ENCODE measurements at regions not wholly inside any gene's neighbourhood (a gene's known extent, or its start where the extent isn't known, plus 50 kb on each side); places are given as distances from the start of the nearest gene placed in this dataset.

DNA sequence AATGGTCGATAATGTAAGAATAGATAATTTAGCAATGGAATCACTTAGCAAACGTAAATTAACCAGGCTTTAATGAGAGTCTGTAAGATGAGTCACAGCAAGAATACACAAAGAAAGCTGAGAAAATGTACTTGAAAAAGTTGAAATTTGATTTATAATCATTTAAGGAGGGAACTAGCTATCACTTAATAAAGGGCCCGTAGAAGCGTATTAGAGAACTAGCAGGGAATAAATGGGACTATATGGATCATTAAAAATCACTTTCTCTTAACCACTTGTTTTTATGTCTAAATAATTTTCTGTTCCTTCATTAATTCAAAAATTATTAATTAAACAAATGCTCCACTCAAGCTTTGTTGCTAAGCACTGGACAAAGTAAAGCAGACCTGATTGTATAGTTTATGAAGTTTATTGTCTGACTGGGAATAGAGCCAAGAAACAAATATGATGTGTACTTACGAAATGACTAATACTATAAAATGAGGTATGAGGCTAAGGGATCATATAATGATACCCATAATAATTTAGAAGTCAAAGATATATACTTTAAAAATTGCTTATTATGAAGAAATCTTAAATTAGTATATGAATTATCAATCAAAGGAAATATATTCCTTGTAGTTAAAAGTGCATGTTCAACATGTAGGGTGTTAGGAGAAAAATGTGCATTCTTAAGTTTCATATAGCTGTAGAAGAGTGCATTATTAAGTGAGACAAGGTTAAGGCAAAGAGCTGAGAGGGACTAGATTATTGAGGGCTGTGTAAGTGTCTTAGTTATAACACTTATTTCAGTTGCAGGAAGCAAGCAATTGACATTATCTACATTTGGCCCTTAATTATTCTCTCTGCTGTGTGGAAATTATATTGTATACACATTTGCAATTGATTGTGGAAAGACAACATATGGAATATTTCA, 196.8 kb downstream of the PRDM9 start:
- Histone ChIP-seq H3K27ac (ENCODE audit: poor library complexity, severe bottlenecking) (peak overlapping the region; percentile 17), H3K27me3 (ENCODE audit: insufficient read depth, poor library complexity, severe bottlenecking) (no peaks in the 10 kb centered on the region), H3K36me3 (ENCODE audit: low read depth) (no peaks in the 10 kb centered on the region), H3K4me3 (ENCODE audit: severe bottlenecking) (no peak overlapping the region), H3K9me3 (ENCODE audit: severe bottlenecking) (no peaks in the 10 kb centered on the region), H3K4me1 (ENCODE audit: insufficient read depth, poor library complexity, severe bottlenecking) (peaks cover 10% of the 10 kb centered on the region)
- TF ChIP-seq, protein P1, sequence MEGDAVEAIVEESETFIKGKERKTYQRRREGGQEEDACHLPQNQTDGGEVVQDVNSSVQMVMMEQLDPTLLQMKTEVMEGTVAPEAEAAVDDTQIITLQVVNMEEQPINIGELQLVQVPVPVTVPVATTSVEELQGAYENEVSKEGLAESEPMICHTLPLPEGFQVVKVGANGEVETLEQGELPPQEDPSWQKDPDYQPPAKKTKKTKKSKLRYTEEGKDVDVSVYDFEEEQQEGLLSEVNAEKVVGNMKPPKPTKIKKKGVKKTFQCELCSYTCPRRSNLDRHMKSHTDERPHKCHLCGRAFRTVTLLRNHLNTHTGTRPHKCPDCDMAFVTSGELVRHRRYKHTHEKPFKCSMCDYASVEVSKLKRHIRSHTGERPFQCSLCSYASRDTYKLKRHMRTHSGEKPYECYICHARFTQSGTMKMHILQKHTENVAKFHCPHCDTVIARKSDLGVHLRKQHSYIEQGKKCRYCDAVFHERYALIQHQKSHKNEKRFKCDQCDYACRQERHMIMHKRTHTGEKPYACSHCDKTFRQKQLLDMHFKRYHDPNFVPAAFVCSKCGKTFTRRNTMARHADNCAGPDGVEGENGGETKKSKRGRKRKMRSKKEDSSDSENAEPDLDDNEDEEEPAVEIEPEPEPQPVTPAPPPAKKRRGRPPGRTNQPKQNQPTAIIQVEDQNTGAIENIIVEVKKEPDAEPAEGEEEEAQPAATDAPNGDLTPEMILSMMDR (IDR thresholded peaks at IDR 0.05; ENCODE audit: poor library complexity, severe bottlenecking): no peak
- ATAC-seq (ENCODE audit: low read depth) (peak; percentile 100), DNase-seq (ENCODE audit: low spot score) (no peak)

DNA sequence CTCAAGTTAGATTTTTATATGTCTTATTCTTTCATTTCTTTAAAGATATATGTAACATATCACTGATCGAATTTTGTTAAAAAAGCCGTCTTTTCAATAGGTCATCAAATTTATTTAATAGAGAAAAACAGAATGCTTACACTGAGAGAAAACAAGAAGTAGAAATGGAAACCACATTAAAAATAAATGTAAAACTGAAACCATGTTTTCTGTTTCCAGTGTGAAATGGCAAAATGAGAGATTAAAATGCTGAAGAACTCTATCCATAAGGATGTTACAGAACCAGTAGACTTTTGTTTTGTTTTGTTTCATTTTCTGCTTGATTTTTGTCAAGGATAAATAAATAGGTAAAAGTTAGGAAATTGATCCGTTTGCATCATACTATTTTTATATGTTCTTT, 210.1 kb downstream of the PRDM9 start:
- no peak for DNase-seq (ENCODE audit: low spot score)
- TF ChIP-seq, protein P1 (IDR thresholded peaks at IDR 0.05; ENCODE audit: poor library complexity, severe bottlenecking): no peak
- ATAC-seq (ENCODE audit: low read depth): no peak
- H3K36me3 ChIP-seq (ENCODE audit: low read depth): no peaks in the 10 kb centered on the region
- H3K27ac ChIP-seq (ENCODE audit: poor library complexity, severe bottlenecking): no peak overlapping the region
- H3K9me3 ChIP-seq (ENCODE audit: severe bottlenecking): no peaks in the 10 kb centered on the region
- H3K27me3 ChIP-seq (ENCODE audit: insufficient read depth, poor library complexity, severe bottlenecking): no peaks in the 10 kb centered on the region
- no peaks in the 10 kb centered on the region for H3K4me1 ChIP-seq (ENCODE audit: insufficient read depth, poor library complexity, severe bottlenecking)
- no peak overlapping the region for H3K4me3 ChIP-seq (ENCODE audit: severe bottlenecking)

DNA sequence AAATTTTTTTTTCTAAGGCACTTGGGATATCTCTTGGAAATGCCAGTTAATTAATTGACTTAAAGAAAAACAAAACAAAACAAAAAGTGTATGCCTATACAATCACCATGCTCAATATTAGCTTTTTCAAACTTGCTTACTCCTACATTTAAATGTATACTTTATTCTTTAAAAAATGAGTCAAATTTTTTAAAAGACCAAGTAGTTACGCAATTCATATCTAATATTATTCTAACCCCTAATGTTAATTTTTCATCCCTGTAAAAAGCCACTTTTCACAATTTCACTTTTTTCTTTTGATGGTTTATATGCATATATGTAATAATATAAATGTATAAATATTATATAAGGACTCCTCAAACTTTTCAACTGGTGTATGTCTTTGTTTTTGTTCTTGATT, 211.2 kb downstream of the PRDM9 start:
- H3K4me3 ChIP-seq (ENCODE audit: severe bottlenecking): no peak overlapping the region
- no peaks in the 10 kb centered on the region for H3K27me3 ChIP-seq (ENCODE audit: insufficient read depth, poor library complexity, severe bottlenecking)
- no peaks in the 10 kb centered on the region for H3K9me3 ChIP-seq (ENCODE audit: severe bottlenecking)
- H3K4me1 ChIP-seq (ENCODE audit: insufficient read depth, poor library complexity, severe bottlenecking): no peaks in the 10 kb centered on the region
- DNase-seq (ENCODE audit: low spot score) (no peak), ATAC-seq (ENCODE audit: low read depth) (no peak)
- no peaks in the 10 kb centered on the region for H3K36me3 ChIP-seq (ENCODE audit: low read depth)
- TF ChIP-seq, protein P1 (IDR thresholded peaks at IDR 0.05; ENCODE audit: poor library complexity, severe bottlenecking): no peak
- no peak overlapping the region for H3K27ac ChIP-seq (ENCODE audit: poor library complexity, severe bottlenecking)

DNA sequence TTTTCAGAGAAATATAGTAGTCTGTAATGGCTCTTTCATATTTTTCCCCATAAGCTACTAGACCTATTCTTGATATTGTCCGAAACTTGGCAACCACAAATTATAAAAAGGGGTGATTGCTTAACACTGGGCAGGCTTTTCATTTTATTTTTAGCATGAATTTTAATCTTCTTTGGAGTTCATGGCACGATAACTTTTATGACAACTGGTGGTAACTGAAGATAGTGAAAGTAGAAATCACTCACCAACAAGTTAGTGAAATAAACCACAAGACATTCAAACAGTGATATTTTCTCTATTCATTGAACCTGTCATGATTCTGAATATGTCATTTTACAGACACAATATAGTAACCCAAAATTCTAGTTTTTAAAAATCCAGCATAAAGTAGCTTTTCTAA, 213.9 kb downstream of the PRDM9 start:
- TF ChIP-seq, protein P1 (IDR thresholded peaks at IDR 0.05; ENCODE audit: poor library complexity, severe bottlenecking): no peak
- DNase-seq (ENCODE audit: low spot score) (no peak), ATAC-seq (ENCODE audit: low read depth) (no peak)
- no peaks in the 10 kb centered on the region for H3K27me3 ChIP-seq (ENCODE audit: insufficient read depth, poor library complexity, severe bottlenecking)
- no peaks in the 10 kb centered on the region for H3K4me1 ChIP-seq (ENCODE audit: insufficient read depth, poor library complexity, severe bottlenecking)
- H3K4me3 ChIP-seq (ENCODE audit: severe bottlenecking): no peak overlapping the region
- no peaks in the 10 kb centered on the region for H3K9me3 ChIP-seq (ENCODE audit: severe bottlenecking)
- H3K27ac ChIP-seq (ENCODE audit: poor library complexity, severe bottlenecking): no peak overlapping the region
- H3K36me3 ChIP-seq (ENCODE audit: low read depth): no peaks in the 10 kb centered on the region

DNA sequence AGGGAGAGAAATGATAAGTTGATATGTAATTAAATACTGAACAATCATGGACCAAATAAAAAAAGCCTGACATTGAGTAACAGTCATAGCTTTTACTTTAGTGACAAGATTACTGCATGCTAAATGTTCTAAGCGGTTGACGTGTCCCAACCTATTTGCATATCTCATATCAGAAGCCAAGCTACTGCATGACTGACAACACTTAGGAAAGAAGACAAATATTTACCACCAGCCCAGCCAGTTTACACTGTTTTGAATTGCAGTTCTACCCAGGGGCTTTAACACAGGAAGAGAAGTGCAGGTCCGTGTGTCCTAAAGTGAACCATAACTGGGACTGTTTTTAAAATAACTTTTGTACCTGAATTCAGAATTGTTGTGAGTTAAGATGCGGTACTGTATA, 219.9 kb downstream of the PRDM9 start:
- TF ChIP-seq, protein P1 (IDR thresholded peaks at IDR 0.05; ENCODE audit: poor library complexity, severe bottlenecking): no peak
- Histone ChIP-seq H3K4me1 (ENCODE audit: insufficient read depth, poor library complexity, severe bottlenecking) (peaks cover 4% of the 10 kb centered on the region), H3K9me3 (ENCODE audit: severe bottlenecking) (no peaks in the 10 kb centered on the region), H3K36me3 (ENCODE audit: low read depth) (no peaks in the 10 kb centered on the region), H3K4me3 (ENCODE audit: severe bottlenecking) (no peak overlapping the region), H3K27ac (ENCODE audit: poor library complexity, severe bottlenecking) (no peak overlapping the region), H3K27me3 (ENCODE audit: insufficient read depth, poor library complexity, severe bottlenecking) (no peaks in the 10 kb centered on the region)
- peak; percentile 84 for ATAC-seq (ENCODE audit: low read depth)
- no peak for DNase-seq (ENCODE audit: low spot score)

Data from RWPE2 (cell line).